H9 (cell line): ENCODE measurements at regions not wholly inside any gene's neighbourhood (a gene's known extent, or its start where the extent isn't known, plus 50 kb on each side); places are given as distances from the start of the nearest gene placed in this dataset.

ENCODE experiments used
- DNase-seq: peaks from one replicate; pipeline ENCODE4 v3.0.0-alpha.2; 2017
- H2AFZ ChIP-seq: one replicate; pipeline ENCODE4 v1.6.1; 2013; ENCODE audit warnings: mild to moderate bottlenecking, low read length, control low read depth, moderate library complexity
- H2AK5ac ChIP-seq: 2 replicates; pipeline ENCODE4 v1.6.1; 2013; ENCODE audit warnings: low read length, control low read depth, mixed read lengths; ENCODE audit not compliant: insufficient read length
- H2BK120ac ChIP-seq: one replicate; pipeline ENCODE4 v1.6.1; 2013; ENCODE audit warnings: low read depth, mild to moderate bottlenecking, low read length, control low read depth, inconsistent platforms; ENCODE audit not compliant: poor library complexity, severe bottlenecking
- H2BK12ac ChIP-seq: 2 replicates; pipeline ENCODE4 v1.6.1; 2013; ENCODE audit warnings: low read length, control low read depth, mixed read lengths, low read depth; ENCODE audit not compliant: insufficient read length
- H2BK15ac ChIP-seq: 2 replicates; pipeline ENCODE4 v1.6.1; 2013; ENCODE audit warnings: low read depth, low read length, control low read depth
- H2BK20ac ChIP-seq: one replicate; pipeline ENCODE4 v1.6.1; 2013; ENCODE audit warnings: low read depth, mild to moderate bottlenecking, low read length, control low read depth, inconsistent platforms; ENCODE audit not compliant: poor library complexity, severe bottlenecking
- H2BK5ac ChIP-seq: 2 replicates; pipeline ENCODE4 v1.6.1; 2013; ENCODE audit warnings: low read length, control low read depth, mixed read lengths; ENCODE audit not compliant: insufficient read length
- H3K14ac ChIP-seq: 2 replicates; pipeline ENCODE4 v1.6.1; 2013; ENCODE audit warnings: low read length, control low read depth; ENCODE audit not compliant: insufficient read depth
- H3K18ac ChIP-seq: 2 replicates; pipeline ENCODE4 v1.6.1; 2013; ENCODE audit warnings: low read depth, mild to moderate bottlenecking, mixed read lengths, low read length, control low read depth; ENCODE audit not compliant: insufficient read length
- H3K23ac ChIP-seq: 2 replicates; pipeline ENCODE4 v1.6.1; 2013; ENCODE audit warnings: low read length, control low read depth, mixed read lengths, low read depth; ENCODE audit not compliant: insufficient read length
- H3K23me2 ChIP-seq: 2 replicates; pipeline ENCODE4 v1.6.1; 2013; ENCODE audit warnings: low read depth, mild to moderate bottlenecking, mixed read lengths, low read length, control low read depth; ENCODE audit not compliant: insufficient read length, poor library complexity, severe bottlenecking
- H3K27ac ChIP-seq: 2 replicates; pipeline ENCODE4 v1.5.1; 2013; ENCODE audit warnings: low read length, control low read depth, mixed read lengths, low read depth; ENCODE audit not compliant: insufficient read length
- H3K27me3 ChIP-seq: 2 replicates; pipeline ENCODE4 v1.6.1; 2013; ENCODE audit warnings: low read length, control low read depth, inconsistent platforms; ENCODE audit not compliant: insufficient read depth
- H3K4ac ChIP-seq: 2 replicates; pipeline ENCODE4 v1.6.1; 2013; ENCODE audit warnings: low read depth, mild to moderate bottlenecking, control low read depth, inconsistent platforms, low read length, moderate library complexity
- H3K4me1 ChIP-seq: 2 replicates; pipeline ENCODE4 v1.6.1; 2013; ENCODE audit warnings: low read length, control low read depth, inconsistent platforms; ENCODE audit not compliant: insufficient read depth
- H3K4me2 ChIP-seq: 2 replicates; pipeline ENCODE4 v1.6.1; 2013; ENCODE audit warnings: low read length, control low read depth, mixed read lengths; ENCODE audit not compliant: insufficient read length, insufficient read depth
- H3K56ac ChIP-seq: 2 replicates; pipeline ENCODE4 v1.6.1; 2013; ENCODE audit warnings: low read depth, mild to moderate bottlenecking, mixed read lengths, low read length, control low read depth; ENCODE audit not compliant: insufficient read length
- H3K79me1 ChIP-seq: 2 replicates; pipeline ENCODE4 v1.6.1; 2013; ENCODE audit warnings: low read depth, mild to moderate bottlenecking, moderate library complexity, low read length, control low read depth, inconsistent platforms; ENCODE audit not compliant: insufficient read depth, poor library complexity, severe bottlenecking
- H3K79me2 ChIP-seq: 2 replicates; pipeline ENCODE4 v1.6.1; 2013; ENCODE audit warnings: low read length, control low read depth, inconsistent platforms; ENCODE audit not compliant: insufficient read depth
- H3K9ac ChIP-seq: 2 replicates; pipeline ENCODE4 v1.6.1; 2013; ENCODE audit warnings: low read length, control low read depth, mixed read lengths; ENCODE audit not compliant: insufficient read length; ENCODE audit errors: extremely low read depth
- H3K9me3 ChIP-seq: one replicate; pipeline ENCODE4 v1.6.1; 2013; ENCODE audit warnings: low read depth, low read length, inconsistent platforms; ENCODE audit not compliant: control insufficient read depth
- H3T11ph ChIP-seq: one replicate; pipeline ENCODE4 v1.6.1; 2013; ENCODE audit warnings: mild to moderate bottlenecking, low read length, control low read depth, inconsistent platforms
- H4K20me1 ChIP-seq: one replicate; pipeline ENCODE4 v1.6.1; 2013; ENCODE audit not compliant: control insufficient read depth, insufficient read length, insufficient read depth
- H4K5ac ChIP-seq: 2 replicates; pipeline ENCODE4 v1.6.1; 2013; ENCODE audit warnings: low read depth, mild to moderate bottlenecking, mixed read lengths, low read length, control low read depth; ENCODE audit not compliant: insufficient read length
- H4K8ac ChIP-seq: replicated peaks from 2 replicates; pipeline ENCODE4 v1.6.1; 2013; ENCODE audit warnings: low read length, control low read depth, mixed read lengths, low read depth; ENCODE audit not compliant: insufficient read length
- H4K91ac ChIP-seq: 2 replicates; pipeline ENCODE4 v1.6.1; 2013; ENCODE audit warnings: low read depth, mild to moderate bottlenecking, moderate library complexity, mixed read lengths, low read length, control low read depth; ENCODE audit not compliant: insufficient read length
- H3K27ac Mint-ChIP-seq, 3 experiments: 2 replicates in 2 of 3; 3 replicates in 1 of 3; pipeline ENCODE4 v1.8.0; 2020 to 2021; ENCODE audit warnings: mixed read lengths in 3 of 3, mild to moderate bottlenecking in 1 of 3, moderate library complexity in 1 of 3
- H3K27me3 Mint-ChIP-seq: 2 replicates; pipeline ENCODE4 v1.8.0; 2021; ENCODE audit warnings: low read depth, mild to moderate bottlenecking, moderate library complexity, mixed read lengths
- H3K36me3 Mint-ChIP-seq, 3 experiments: 2 replicates in 2 of 3; 3 replicates in 1 of 3; pipeline ENCODE4 v1.8.0; 2020 to 2021; ENCODE audit warnings: low read depth in 3 of 3, mixed read lengths in 3 of 3; ENCODE audit not compliant: insufficient read depth in 1 of 3
- H3K4me1 Mint-ChIP-seq, 2 experiments: 2 replicates each; pipeline ENCODE4 v1.8.0; 2020; ENCODE audit warnings: mixed read lengths in 2 of 2
- H3K4me3 Mint-ChIP-seq, 2 experiments: 2 replicates in 1 of 2; 3 replicates in 1 of 2; pipeline ENCODE4 v1.8.0; 2020 to 2021; ENCODE audit warnings: mild to moderate bottlenecking in 2 of 2, mixed read lengths in 2 of 2, moderate library complexity in 1 of 2
- H3K9me3 Mint-ChIP-seq, 2 experiments: 2 replicates in 1 of 2; 3 replicates in 1 of 2; pipeline ENCODE4 v1.8.0; 2020; ENCODE audit warnings: mild to moderate bottlenecking in 2 of 2, mixed read lengths in 2 of 2, moderate library complexity in 1 of 2
- WGBS: extraction: QIAGEN DNeasy Blood & Tissue Kit; methylation state at CpG from one replicate; pipeline ENCODE4 v1.1.7; 2013; ENCODE audit warnings: missing lambda C conversion rate, low lambda C conversion rate, mixed read lengths; ENCODE audit not compliant: insufficient read length; ENCODE audit errors: extremely low coverage; 5-methylcytosine and 5-hydroxymethylcytosine counted together
- TF ChIP-seq, protein P1 (sequence below): fragments of 200-600 bp; sonication (generic); conservative IDR thresholded peaks from 3 replicates; pipeline ENCODE4 v1.8.0; 2021; ENCODE audit warnings: antibody characterized with exemption, mild to moderate bottlenecking

DNA sequence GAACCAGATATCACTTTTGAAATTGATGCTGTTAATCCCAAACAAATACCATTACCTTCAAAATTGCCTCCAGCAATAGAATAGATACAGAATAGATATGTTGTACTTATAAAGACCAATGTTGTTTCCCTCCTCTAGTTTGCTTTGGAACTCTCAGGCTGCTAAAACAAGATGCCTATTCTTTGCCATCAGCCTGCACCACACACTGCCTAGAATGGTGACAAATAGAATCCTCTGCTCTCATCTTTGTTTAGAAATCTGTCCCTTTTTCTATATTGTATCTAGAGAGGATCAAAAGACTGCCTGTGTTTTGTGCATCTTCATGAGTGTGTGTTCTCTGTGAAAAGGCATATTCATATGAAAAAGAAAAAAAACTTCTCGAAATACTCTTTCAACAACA lies 349.2 kb upstream of the CCDC54 start:
- H3K27me3 Mint-ChIP-seq: no peaks in the 10 kb centered on the region
- peaks cover 0 to 15% (median 5%) of the 10 kb centered on the region in 3 experiments; a peak in 4 of 7 replicates for H3K36me3 Mint-ChIP-seq
- no peak overlapping the region for H3K18ac ChIP-seq
- no peak overlapping the region for H3K27ac ChIP-seq
- H2AFZ ChIP-seq: no peak overlapping the region
- H3K27me3 ChIP-seq: no peaks in the 10 kb centered on the region
- H3K4me2 ChIP-seq: no peak overlapping the region
- H3K9me3 Mint-ChIP-seq: peaks cover 5 to 8% of the 10 kb centered on the region in 2 experiments; a peak in 3 of 5 replicates
- no peak overlapping the region for H2BK15ac ChIP-seq
- H3K9me3 ChIP-seq: no peaks in the 10 kb centered on the region
- H2BK20ac ChIP-seq: no peak overlapping the region
- no peak overlapping the region for H2BK120ac ChIP-seq
- TF ChIP-seq, protein P1, sequence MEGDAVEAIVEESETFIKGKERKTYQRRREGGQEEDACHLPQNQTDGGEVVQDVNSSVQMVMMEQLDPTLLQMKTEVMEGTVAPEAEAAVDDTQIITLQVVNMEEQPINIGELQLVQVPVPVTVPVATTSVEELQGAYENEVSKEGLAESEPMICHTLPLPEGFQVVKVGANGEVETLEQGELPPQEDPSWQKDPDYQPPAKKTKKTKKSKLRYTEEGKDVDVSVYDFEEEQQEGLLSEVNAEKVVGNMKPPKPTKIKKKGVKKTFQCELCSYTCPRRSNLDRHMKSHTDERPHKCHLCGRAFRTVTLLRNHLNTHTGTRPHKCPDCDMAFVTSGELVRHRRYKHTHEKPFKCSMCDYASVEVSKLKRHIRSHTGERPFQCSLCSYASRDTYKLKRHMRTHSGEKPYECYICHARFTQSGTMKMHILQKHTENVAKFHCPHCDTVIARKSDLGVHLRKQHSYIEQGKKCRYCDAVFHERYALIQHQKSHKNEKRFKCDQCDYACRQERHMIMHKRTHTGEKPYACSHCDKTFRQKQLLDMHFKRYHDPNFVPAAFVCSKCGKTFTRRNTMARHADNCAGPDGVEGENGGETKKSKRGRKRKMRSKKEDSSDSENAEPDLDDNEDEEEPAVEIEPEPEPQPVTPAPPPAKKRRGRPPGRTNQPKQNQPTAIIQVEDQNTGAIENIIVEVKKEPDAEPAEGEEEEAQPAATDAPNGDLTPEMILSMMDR: no peak
- H3K79me2 ChIP-seq: no peaks in the 10 kb centered on the region
- no peak overlapping the region for H3K14ac ChIP-seq
- no peak for DNase-seq
- no peak overlapping the region for H4K5ac ChIP-seq
- H4K20me1 ChIP-seq: no peaks in the 10 kb centered on the region
- H3K79me1 ChIP-seq: no peaks in the 10 kb centered on the region
- H3K4me1 Mint-ChIP-seq: peaks cover 10 to 16% of the 10 kb centered on the region in 2 experiments
- no peak overlapping the region for H3K9ac ChIP-seq
- no peaks in the 10 kb centered on the region for H3K4me1 ChIP-seq
- no peak overlapping the region for H3K4me3 Mint-ChIP-seq
- H3K56ac ChIP-seq: no peak overlapping the region
- H2BK5ac ChIP-seq: no peak overlapping the region
- no peak overlapping the region for H3T11ph ChIP-seq
- H4K91ac ChIP-seq: no peak overlapping the region
- no peak overlapping the region for H3K23ac ChIP-seq
- no peaks in the 10 kb centered on the region for H3K23me2 ChIP-seq
- WGBS: no CpG with 5 or more reads among the region's 1 CpG
- no peak overlapping the region for H3K27ac Mint-ChIP-seq
- H2AK5ac ChIP-seq: no peak overlapping the region
- H2BK12ac ChIP-seq: no peak overlapping the region
- no peak overlapping the region for H3K4ac ChIP-seq
- no peak overlapping the region for H4K8ac ChIP-seq
